B cell (primary cell): ENCODE measurements at regions not wholly inside any gene's neighbourhood (a gene's known extent, or its start where the extent isn't known, plus 50 kb on each side); places are given as distances from the start of the nearest gene placed in this dataset.

Experiments used
- ATAC-seq: fragments of 200-7000 bp; cut with Tn5 transposase; one replicate; pipeline ENCODE4 v1.10.0; 2021; ENCODE audit warnings: low read depth, mild to moderate bottlenecking, moderate number of reproducible peaks, moderate library complexity
- CTCF ChIA-PET: fragments of 350-600 bp; sonication (Branson Sonifier 250); formaldehyde crosslinking; loops from one replicate; lab custom pipeline; 2021; ENCODE audit warnings: antibody characterized with exemption, inconsistent platforms; lab: Charles Lee
- POLR2A ChIA-PET: fragments of 350-600 bp; sonication (Branson Sonifier 250); formaldehyde crosslinking; loops from one replicate; lab custom pipeline; 2021; ENCODE audit warnings: antibody characterized with exemption; lab: Charles Lee
- DNase-seq: peaks from one replicate; pipeline ENCODE4 v3.0.0; 2013
- H2AFZ ChIP-seq: 2 replicates; pipeline ENCODE4 v1.6.1; 2012; ENCODE audit warnings: mild to moderate bottlenecking, low read depth, low read length; ENCODE audit not compliant: insufficient read depth, poor library complexity, severe bottlenecking
- H3K27ac ChIP-seq, 2 donors: 1 replicate in 1 of 2; 2 replicates in 1 of 2; pipeline ENCODE4 v1.5.1; 2012 to 2013; ENCODE audit warnings: low read length in 2 of 2, mild to moderate bottlenecking in 2 of 2, moderate library complexity in 1 of 2
- H3K27me3 ChIP-seq, 4 experiments: fragments of 200-600 bp in 1 of 4; sonication (generic) in 1 of 4; replicated peaks in 1 of 4; 1 replicate in 2 of 4; 2 replicates in 2 of 4; pipeline versions ENCODE4 v1.6.1 to v1.7.0; 2013 to 2016; ENCODE audit warnings: low read length in 3 of 4, mild to moderate bottlenecking in 2 of 4, mixed read lengths in 1 of 4, moderate library complexity in 1 of 4; ENCODE audit not compliant: insufficient read depth in 4 of 4, control insufficient read depth in 3 of 4; ENCODE audit errors: control extremely low read depth in 1 of 4
- H3K36me3 ChIP-seq, 2 experiments: replicated peaks in 1 of 2; 1 replicate in 1 of 2; 2 replicates in 1 of 2; pipeline versions ENCODE4 v1.6.1 to v1.7.1; 2013; ENCODE audit warnings: low read length in 1 of 2; ENCODE audit not compliant: insufficient read depth in 2 of 2, control insufficient read depth in 1 of 2; ENCODE audit errors: control extremely low read depth in 1 of 2, extremely low read depth in 1 of 2
- H3K4me1 ChIP-seq, 2 donors: fragments of 200-600 bp in 1 of 2; sonication (generic) in 1 of 2; 1 replicate in 1 of 2; 2 replicates in 1 of 2; pipeline versions ENCODE4 v1.5.1 to v1.6.1; 2013 to 2017; ENCODE audit warnings: low read length in 2 of 2; ENCODE audit not compliant: control insufficient read depth in 2 of 2, insufficient read depth in 2 of 2
- H3K4me2 ChIP-seq: replicated peaks from 2 replicates; pipeline ENCODE3; 2012; ENCODE audit warnings: mild to moderate bottlenecking, low read depth, low read length; ENCODE audit not compliant: poor library complexity, severe bottlenecking
- H3K4me3 ChIP-seq, 5 experiments: fragments of 200-600 bp in 1 of 5; sonication (generic) in 1 of 5; 1 replicate in 3 of 5; 2 replicates in 2 of 5; pipeline versions ENCODE4 v1.5.1 to v1.7.0; 2011 to 2016; ENCODE audit warnings: low read length in 4 of 5, mild to moderate bottlenecking in 4 of 5, low read depth in 2 of 5, control low read depth in 1 of 5, moderate library complexity in 1 of 5; ENCODE audit not compliant: insufficient read depth in 1 of 5; ENCODE audit errors: control extremely low read depth in 1 of 5, extremely low read depth in 1 of 5
- H3K79me2 ChIP-seq: fragments of 200-600 bp; sonication (generic); one replicate; pipeline ENCODE4 v1.6.0; 2016; ENCODE audit warnings: low read length; ENCODE audit not compliant: control insufficient read depth, insufficient read depth
- H3K9ac ChIP-seq: fragments of 200-600 bp; sonication (generic); 2 replicates; pipeline ENCODE4 v1.6.1; 2017; ENCODE audit warnings: mild to moderate bottlenecking, low read length, moderate library complexity
- H3K9me3 ChIP-seq, 3 donors: one replicate each; pipeline versions ENCODE4 v1.6.1 to v1.7.1; 2013; ENCODE audit warnings: low read length in 2 of 3; ENCODE audit not compliant: control insufficient read depth in 2 of 3, insufficient read depth in 1 of 3; ENCODE audit errors: control extremely low read depth in 1 of 3
- H4K20me1 ChIP-seq: 2 replicates; pipeline ENCODE4 v1.6.0; 2012; ENCODE audit warnings: mild to moderate bottlenecking, low read length; ENCODE audit not compliant: insufficient read depth, control insufficient read depth, poor library complexity, severe bottlenecking
- H3K27ac Mint-ChIP-seq: one replicate; pipeline ENCODE4 v1.8.0; 2021; ENCODE audit warnings: mixed read lengths
- H3K27me3 Mint-ChIP-seq: one replicate; pipeline ENCODE4 v1.8.0; 2021; ENCODE audit warnings: mixed read lengths
- H3K4me1 Mint-ChIP-seq: one replicate; pipeline ENCODE4 v1.8.0; 2021; ENCODE audit warnings: mixed read lengths
- H3K4me3 Mint-ChIP-seq: one replicate; pipeline ENCODE4 v1.8.0; 2021; ENCODE audit warnings: mixed read lengths
- H3K9me3 Mint-ChIP-seq: one replicate; pipeline ENCODE4 v1.8.0; 2022; ENCODE audit warnings: mixed read lengths; ENCODE audit not compliant: insufficient read depth
- CTCF ChIP-seq: fragments of 200-600 bp; IDR thresholded peaks from one replicate; pipeline ENCODE4 v1.8.0; 2022; ENCODE audit warnings: antibody characterized with exemption, mild to moderate bottlenecking
- EZH2 ChIP-seq: IDR thresholded peaks from 2 replicates; pipeline ENCODE4 v1.6.1; 2012; ENCODE audit warnings: borderline replicate concordance, low read depth, mild to moderate bottlenecking, moderate library complexity, low read length; ENCODE audit not compliant: insufficient read depth, poor library complexity, severe bottlenecking
- WGBS: methylation state at CpG from one replicate; pipeline ENCODE4 v1.1.5; 2013; ENCODE audit warnings: missing lambda C conversion rate; ENCODE audit not compliant: insufficient coverage; 5-methylcytosine and 5-hydroxymethylcytosine counted together
- intact Hi-C: fragments of 100-400 bp; cut with micrococcal nuclease; formaldehyde crosslinking; loops from one replicate; pipeline ENCODE4 v1.10.0; 2022

DNA sequence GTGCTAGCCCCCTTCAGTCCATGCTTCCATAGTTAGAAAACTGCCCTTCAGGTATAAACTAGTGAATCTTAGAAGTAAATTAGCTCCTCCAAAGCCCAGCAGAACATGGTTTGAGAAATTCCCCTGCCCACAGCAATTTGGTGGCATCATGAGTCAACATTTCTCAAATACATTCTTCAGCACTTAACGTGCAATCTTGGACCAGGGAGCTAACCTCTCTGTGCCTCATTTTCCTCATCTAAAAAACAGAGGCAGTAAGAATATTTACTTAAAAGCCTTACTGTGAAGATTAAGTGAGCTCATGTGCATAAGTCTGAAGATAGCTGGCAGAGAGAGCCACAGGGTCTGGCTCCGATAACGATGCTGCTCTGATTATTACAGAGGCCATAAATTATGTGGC lies 800.7 kb upstream of the AMELY start:
- CTCF ChIA-PET = no interaction called here
- Mint-ChIP-seq H3K4me3 (no peak overlapping the region), H3K4me1 (no peaks in the 10 kb centered on the region), H3K27me3 (peaks cover 7% of the 10 kb centered on the region), H3K27ac (no peak overlapping the region), H3K9me3 (no peaks in the 10 kb centered on the region)
- POLR2A ChIA-PET = no interaction called here
- Histone ChIP-seq H3K9ac (no peak overlapping the region), H3K27ac (no peak overlapping the region), H3K9me3 (no peaks in the 10 kb centered on the region), H3K79me2 (no peaks in the 10 kb centered on the region), H2AFZ (no peak overlapping the region), H3K36me3 (no peaks in the 10 kb centered on the region), H3K27me3 (peaks cover 0 to 4% (median 1%) of the 10 kb centered on the region in 4 experiments), H3K4me3 (no peak overlapping the region), H3K4me2 (no peak overlapping the region), H3K4me1 (no peaks in the 10 kb centered on the region), H4K20me1 (no peaks in the 10 kb centered on the region)
- ATAC-seq = no peak
- TF ChIP-seq CTCF = no peak
- no peak for TF ChIP-seq EZH2
- no CpG with 5 or more reads among the region's 3 CpGs for WGBS
- intact Hi-C loops = no loop called here
- DNase-seq = no peak

GRCh38 chrY:7703578-7704140 lies 792.1 kb upstream of the AMELY start:
- peaks cover 3% of the 10 kb centered on the region for H3K27me3 Mint-ChIP-seq
- Histone ChIP-seq H3K9me3 (no peaks in the 10 kb centered on the region), H3K79me2 (no peaks in the 10 kb centered on the region), H3K36me3 (no peaks in the 10 kb centered on the region), H3K27me3 (no peaks in the 10 kb centered on the region), H3K9ac (no peak overlapping the region), H4K20me1 (no peaks in the 10 kb centered on the region), H3K27ac (no peak overlapping the region), H3K4me2 (no peak overlapping the region), H2AFZ (no peak overlapping the region), H3K4me3 (no peak overlapping the region), H3K4me1 (no peaks in the 10 kb centered on the region)
- WGBS = no CpG with 5 or more reads among the region's 5 CpGs
- H3K4me3 Mint-ChIP-seq = no peak overlapping the region
- DNase-seq = no peak
- CTCF ChIA-PET = no interaction called here
- H3K4me1 Mint-ChIP-seq = no peaks in the 10 kb centered on the region
- intact Hi-C loops = no loop called here
- TF ChIP-seq CTCF (no peak), EZH2 (no peak)
- H3K27ac Mint-ChIP-seq = no peak overlapping the region
- no peaks in the 10 kb centered on the region for H3K9me3 Mint-ChIP-seq
- no peak for ATAC-seq
- POLR2A ChIA-PET = no interaction called here
